GM18858 (cell line): ENCODE measurements at regions not wholly inside any gene's neighbourhood (a gene's known extent, or its start where the extent isn't known, plus 50 kb on each side); places are given as distances from the start of the nearest gene placed in this dataset.

Experiments
- ATAC-seq: cut with Tn5 transposase; IDR thresholded peaks from one replicate; pipeline ENCODE4 v1.9.1; 2021; ENCODE audit not compliant: unreplicated experiment

- ATAC-seq: no peak
Measured at GRCh38 chr20:4070323-4071177, 55.2 kb upstream of the RNF24 start.

GRCh38 chr20:4069751-4070150 is 54.4 kb upstream of the RNF24 start:
- ATAC-seq: no peak

DNA sequence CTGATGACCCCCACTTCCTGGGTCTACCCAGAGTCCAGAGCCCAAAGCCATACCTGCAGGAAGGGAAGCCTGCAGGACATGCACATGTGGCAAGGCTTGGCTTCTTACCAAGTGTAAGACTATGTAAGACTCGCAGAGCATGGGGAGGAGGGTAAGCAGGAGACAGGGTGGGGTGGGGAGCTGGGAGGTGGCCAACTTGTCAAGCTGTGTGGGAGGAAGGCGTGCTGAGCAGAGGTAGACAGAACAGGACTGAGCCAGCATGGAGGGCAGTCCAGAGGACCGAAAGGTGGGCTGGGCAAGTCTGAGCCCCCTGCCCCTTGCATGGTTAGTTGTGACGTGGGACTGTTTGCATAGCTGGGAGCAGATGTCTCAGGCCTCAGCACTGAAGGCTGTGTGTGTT is 53.4 kb upstream of the RNF24 start:
- ATAC-seq: no peak

DNA sequence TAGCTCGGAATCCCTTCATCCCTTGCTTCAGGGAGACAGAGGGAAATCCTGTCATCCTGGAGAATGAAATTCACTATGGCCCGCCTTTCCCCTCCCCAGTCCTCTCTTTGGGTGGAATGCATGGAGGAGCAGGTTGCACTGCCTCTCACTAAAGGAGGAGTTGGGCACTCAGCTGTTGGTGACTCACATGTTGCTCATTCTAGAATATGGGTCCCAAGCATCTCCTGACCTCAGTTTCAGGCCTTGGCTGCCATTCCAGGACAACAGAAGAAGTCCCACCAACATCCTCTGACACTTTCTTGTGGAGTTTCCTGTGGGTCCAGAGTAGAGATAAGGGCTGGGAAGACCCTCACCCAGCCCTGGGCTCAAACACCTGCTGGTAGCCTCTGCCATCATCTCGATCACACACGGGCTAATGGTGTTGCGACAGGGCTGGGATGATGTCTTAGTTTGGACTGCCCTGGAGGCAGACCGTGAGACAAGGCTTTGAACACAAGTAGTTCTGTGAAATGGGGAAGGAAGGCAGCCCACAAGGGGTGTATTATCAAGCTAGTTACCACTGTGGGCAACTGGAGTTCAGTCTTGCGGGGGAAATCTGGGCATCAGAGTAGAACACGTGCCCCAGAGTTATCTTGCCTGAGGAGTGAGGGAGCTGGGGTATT is 52.4 kb upstream of the RNF24 start:
- ATAC-seq: no peak

DNA sequence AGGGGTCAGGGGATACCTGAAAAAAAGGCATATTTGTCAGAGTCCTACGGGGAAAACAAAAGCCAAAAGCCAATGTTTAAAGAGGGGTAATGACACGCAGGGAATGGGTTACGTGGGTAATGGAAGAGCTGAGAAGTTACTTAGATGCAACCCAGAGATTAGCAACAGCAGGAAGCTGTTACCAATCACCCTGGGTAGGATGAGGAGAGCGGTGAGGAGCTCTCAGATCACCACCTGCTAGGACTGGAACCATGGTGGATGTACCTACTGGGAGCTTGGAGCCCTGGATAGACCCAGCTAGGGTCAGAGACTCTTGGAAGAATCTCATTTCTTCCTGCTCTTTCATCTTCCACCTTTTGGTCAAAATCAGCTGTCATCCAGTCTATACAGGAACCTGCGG is 51.2 kb upstream of the RNF24 start:
- no peak for ATAC-seq

GRCh38 chr20:4065391-4065844 is 50.1 kb upstream of the RNF24 start:
- no peak for ATAC-seq
